H1 (cell line): ENCODE measurements at regions not wholly inside any gene's neighbourhood (a gene's known extent, or its start where the extent isn't known, plus 50 kb on each side); places are given as distances from the start of the nearest gene placed in this dataset.

Source experiments
- CTCF ChIA-PET: fragments of 300-600 bp; sonication (Branson Sonifier 250); formaldehyde crosslinking; loops from one replicate; lab custom pipeline; 2021; ENCODE audit not compliant: partially characterized antibody; lab: Charles Lee
- POLR2A ChIA-PET: fragments of 300-600 bp; sonication (Branson Sonifier 250); formaldehyde crosslinking; loops from one replicate; lab custom pipeline; 2021; ENCODE audit warnings: inconsistent platforms; ENCODE audit not compliant: partially characterized antibody; lab: Charles Lee
- DNase-seq, 2 experiments: peaks; one replicate each; pipeline versions ENCODE4 v3.0.0 to v3.0.0-alpha.2; 2010 to 2022; ENCODE audit warnings: low spot score in 2 of 2, low read depth in 1 of 2, mixed read lengths in 1 of 2
- FAIRE-seq: peaks from 2 replicates; lab custom pipeline; 2011; peaks lifted over from hg19 to GRCh38; lab: Jason Lieb, UNC
- H2AFZ ChIP-seq: 2 replicates; pipeline ENCODE4 v1.8.1; 2012; ENCODE audit warnings: low read length, inconsistent platforms
- H2AK5ac ChIP-seq: 2 replicates; pipeline ENCODE4 v1.6.1; 2013; ENCODE audit warnings: low read depth, low read length
- H2BK120ac ChIP-seq: replicated peaks from 2 replicates; pipeline ENCODE3; 2013; ENCODE audit warnings: low read depth, low read length, inconsistent platforms
- H2BK12ac ChIP-seq: 2 replicates; pipeline ENCODE4 v1.6.1; 2013; ENCODE audit warnings: low read depth, low read length
- H2BK15ac ChIP-seq: 2 replicates; pipeline ENCODE4 v1.6.1; 2013; ENCODE audit warnings: low read length
- H2BK20ac ChIP-seq: 2 replicates; pipeline ENCODE4 v1.6.1; 2013; ENCODE audit warnings: low read length
- H2BK5ac ChIP-seq: 2 replicates; pipeline ENCODE4 v1.6.1; 2013; ENCODE audit warnings: low read depth, low read length
- H3K14ac ChIP-seq: 2 replicates; pipeline ENCODE4 v1.6.1; 2013; ENCODE audit warnings: inconsistent platforms; ENCODE audit not compliant: insufficient read length
- H3K18ac ChIP-seq: 2 replicates; pipeline ENCODE4 v1.6.1; 2013; ENCODE audit warnings: low read length; ENCODE audit errors: extremely low read depth
- H3K23ac ChIP-seq: 2 replicates; pipeline ENCODE4 v1.6.1; 2013; ENCODE audit warnings: inconsistent platforms; ENCODE audit not compliant: insufficient read length
- H3K23me2 ChIP-seq: 2 replicates; pipeline ENCODE4 v1.6.1; 2013; ENCODE audit warnings: low read depth, low read length
- H3K27ac ChIP-seq: 2 replicates; pipeline ENCODE4 v1.6.1; 2011; ENCODE audit warnings: low read depth, low read length, inconsistent platforms
- H3K27me3 ChIP-seq, 4 experiments: replicated peaks in 1 of 4; 1 replicate in 1 of 4; 2 replicates in 3 of 4; pipeline versions ENCODE4 v1.6.1 to v1.8.1; 2011 to 2013; ENCODE audit warnings: low read length in 3 of 4, mild to moderate bottlenecking in 3 of 4, inconsistent platforms in 2 of 4, mixed read lengths in 2 of 4, moderate library complexity in 1 of 4; ENCODE audit not compliant: control insufficient read depth in 3 of 4, insufficient read depth in 3 of 4; ENCODE audit errors: extremely low read depth in 1 of 4
- H3K36me3 ChIP-seq, 4 experiments: 2 replicates each; pipeline versions ENCODE4 v1.6.1 to v1.8.1; 2011 to 2013; ENCODE audit warnings: mild to moderate bottlenecking in 4 of 4, low read length in 3 of 4, moderate library complexity in 2 of 4, control low read depth in 1 of 4, inconsistent platforms in 1 of 4; ENCODE audit not compliant: insufficient read depth in 4 of 4, control insufficient read depth in 2 of 4
- H3K4ac ChIP-seq: replicated peaks from 2 replicates; pipeline ENCODE3; 2013; ENCODE audit warnings: low read length, low read depth, mixed read lengths, inconsistent platforms; ENCODE audit not compliant: insufficient read length
- H3K4me1 ChIP-seq, 4 experiments: replicated peaks in 1 of 4; 1 replicate in 1 of 4; 2 replicates in 3 of 4; pipeline versions ENCODE4 v1.6.1 to v1.8.1; 2011 to 2013; ENCODE audit warnings: low read length in 3 of 4, inconsistent platforms in 2 of 4, mixed read lengths in 1 of 4; ENCODE audit not compliant: insufficient read depth in 4 of 4, control insufficient read depth in 3 of 4
- H3K4me2 ChIP-seq, 2 experiments: 2 replicates each; pipeline versions ENCODE4 v1.6.1 to v1.8.1; 2011 to 2013; ENCODE audit warnings: low read depth in 2 of 2, low read length in 2 of 2, control low read depth in 1 of 2, inconsistent platforms in 1 of 2, mild to moderate bottlenecking in 1 of 2; ENCODE audit not compliant: insufficient read depth in 1 of 2
- H3K4me3 ChIP-seq, 4 experiments: fragments of 200-600, 300-600 bp in 1 of 4; sonication (generic), shearing (Covaris generic), sonication (Bioruptor Twin) in 1 of 4; 2 replicates each; pipeline versions ENCODE4 v1.5.1 to v1.8.1; 2011 to 2016; ENCODE audit warnings: low read length in 4 of 4, low read depth in 3 of 4, control low read depth in 2 of 4, inconsistent platforms in 2 of 4, mild to moderate bottlenecking in 2 of 4, mixed read lengths in 1 of 4, moderate library complexity in 1 of 4; ENCODE audit not compliant: insufficient read depth in 2 of 4; ENCODE audit errors: extremely low read depth in 1 of 4
- H3K56ac ChIP-seq: replicated peaks from 2 replicates; pipeline ENCODE3; 2013; ENCODE audit warnings: low read depth, mild to moderate bottlenecking, mixed read lengths, low read length, inconsistent platforms; ENCODE audit not compliant: insufficient read length
- H3K79me1 ChIP-seq: 2 replicates; pipeline ENCODE4 v1.6.1; 2013; ENCODE audit warnings: low read depth, low read length, control low read depth
- H3K79me2 ChIP-seq, 2 experiments: 2 replicates each; pipeline versions ENCODE4 v1.6.1 to v1.8.1; 2012 to 2013; ENCODE audit warnings: low read length in 2 of 2, mild to moderate bottlenecking in 2 of 2, inconsistent platforms in 1 of 2; ENCODE audit not compliant: insufficient read depth in 2 of 2, control insufficient read depth in 1 of 2
- H3K9ac ChIP-seq, 4 experiments: replicated peaks in 1 of 4; 1 replicate in 1 of 4; 2 replicates in 3 of 4; pipeline versions ENCODE4 v1.6.1 to v1.8.1; 2011 to 2013; ENCODE audit warnings: low read depth in 3 of 4, low read length in 3 of 4, control low read depth in 2 of 4, mild to moderate bottlenecking in 2 of 4, moderate library complexity in 2 of 4, inconsistent platforms in 1 of 4; ENCODE audit errors: extremely low read depth in 1 of 4
- H3K9me3 ChIP-seq, 2 experiments: 2 replicates each; pipeline versions ENCODE4 v1.6.1 to v1.8.1; 2012 to 2013; ENCODE audit warnings: mild to moderate bottlenecking in 2 of 2, moderate library complexity in 2 of 2, control low read depth in 1 of 2, inconsistent platforms in 1 of 2, low read depth in 1 of 2, low read length in 1 of 2, mixed read lengths in 1 of 2; ENCODE audit not compliant: insufficient read depth in 2 of 2
- H4K20me1 ChIP-seq, 2 experiments: replicated peaks in 1 of 2; 2 replicates each; pipeline versions ENCODE3 to v1.8.1; 2011 to 2013; ENCODE audit warnings: inconsistent platforms in 2 of 2, low read length in 2 of 2, mild to moderate bottlenecking in 1 of 2; ENCODE audit not compliant: insufficient read depth in 2 of 2, control insufficient read depth in 1 of 2
- H4K5ac ChIP-seq: 2 replicates; pipeline ENCODE4 v1.6.1; 2013; ENCODE audit warnings: low read length, low read depth, mixed read lengths, inconsistent platforms; ENCODE audit not compliant: insufficient read length
- H4K8ac ChIP-seq: 2 replicates; pipeline ENCODE4 v1.8.0; 2013; ENCODE audit warnings: mild to moderate bottlenecking, moderate library complexity, low read length, inconsistent platforms; ENCODE audit not compliant: insufficient read depth; ENCODE audit errors: extremely low read depth
- H4K91ac ChIP-seq: replicated peaks from 2 replicates; pipeline ENCODE3; 2013; ENCODE audit warnings: low read length, mixed read lengths, inconsistent platforms; ENCODE audit not compliant: insufficient read length
- BRCA1 ChIP-seq: IDR thresholded peaks from 2 replicates; pipeline ENCODE4 v1.6.1; 2012; ENCODE audit warnings: low read depth, low read length, improper control_type of control experiment
- CTCF ChIP-seq, 3 experiments: IDR thresholded peaks; 1 replicate in 2 of 3; 2 replicates in 1 of 3; pipeline versions ENCODE4 v1.5.1 to v1.6.1; 2011; ENCODE audit warnings: low read length in 3 of 3, mild to moderate bottlenecking in 3 of 3, inconsistent platforms in 2 of 3, low read depth in 1 of 3, moderate library complexity in 1 of 3; ENCODE audit not compliant: insufficient read depth in 1 of 3; ENCODE audit errors: control extremely low read depth in 1 of 3
- EP300 ChIP-seq, 2 experiments: IDR thresholded peaks; 1 replicate in 1 of 2; 2 replicates in 1 of 2; pipeline ENCODE4 v1.6.1; 2011 to 2012; ENCODE audit warnings: low read depth in 2 of 2, low read length in 2 of 2, mild to moderate bottlenecking in 2 of 2, borderline replicate concordance in 1 of 2, inconsistent platforms in 1 of 2, moderate library complexity in 1 of 2
- POLR2A ChIP-seq, 2 experiments: IDR thresholded peaks; 1 replicate in 1 of 2; 2 replicates in 1 of 2; pipeline ENCODE4 v1.6.1; 2011; ENCODE audit warnings: low read depth in 2 of 2, low read length in 2 of 2, mild to moderate bottlenecking in 2 of 2; ENCODE audit errors: control extremely low read depth in 1 of 2
- RXRA ChIP-seq: IDR thresholded peaks from 2 replicates; pipeline ENCODE4 v1.6.1; 2011; ENCODE audit warnings: low read depth, mild to moderate bottlenecking, low read length, moderate library complexity; ENCODE audit not compliant: insufficient read depth
- SP4 ChIP-seq: IDR thresholded peaks from 2 replicates; pipeline ENCODE4 v1.6.1; 2012; ENCODE audit warnings: low read length, inconsistent platforms
- SUZ12 ChIP-seq: fragments of 200-600 bp; sonication (generic); IDR thresholded peaks from 2 replicates; pipeline ENCODE4 v1.6.1; 2012; ENCODE audit warnings: mild to moderate bottlenecking, inconsistent platforms, low read length, moderate library complexity, mixed read lengths
- TCF12 ChIP-seq: IDR thresholded peaks from 2 replicates; pipeline ENCODE4 v1.6.1; 2011; ENCODE audit warnings: low read depth, mild to moderate bottlenecking, low read length
- TEAD4 ChIP-seq: IDR thresholded peaks from 2 replicates; pipeline ENCODE4 v1.6.1; 2012; ENCODE audit warnings: low read depth, low read length, inconsistent platforms, mixed read lengths

DNA sequence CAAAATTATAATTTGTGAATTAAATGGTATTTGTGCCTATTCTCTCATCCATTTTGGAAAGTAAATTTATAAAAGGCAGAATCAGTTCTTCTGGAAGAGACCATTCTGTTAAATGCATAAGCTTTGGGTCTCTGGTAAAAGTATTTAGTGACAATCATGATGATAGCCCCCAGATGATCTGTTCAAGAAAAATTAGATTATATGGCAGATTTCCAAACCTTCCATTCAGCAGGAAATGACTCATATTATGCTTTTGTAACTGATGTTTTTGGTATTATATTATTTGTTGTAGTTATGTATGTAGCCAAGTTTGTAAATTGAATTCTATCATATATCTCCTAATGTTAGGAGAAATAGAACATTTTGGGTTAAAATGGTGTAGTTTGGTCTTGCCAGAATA is 340.8 kb upstream of the DPH6 start:
- Histone ChIP-seq H3K4me2 (no peak overlapping the region), H3K23ac (no peak overlapping the region), H3K27me3 (no peaks in the 10 kb centered on the region), H2BK5ac (no peak overlapping the region), H3K56ac (no peak overlapping the region), H2BK20ac (no peak overlapping the region), H3K4me1 (no peaks in the 10 kb centered on the region), H2BK15ac (no peak overlapping the region), H3K4me3 (no peak overlapping the region), H3K9me3 (no peaks in the 10 kb centered on the region), H3K23me2 (no peaks in the 10 kb centered on the region), H3K36me3 (no peaks in the 10 kb centered on the region), H2AK5ac (no peak overlapping the region), H3K18ac (no peak overlapping the region), H3K79me1 (no peaks in the 10 kb centered on the region), H3K4ac (no peak overlapping the region), H3K79me2 (no peaks in the 10 kb centered on the region), H3K14ac (no peak overlapping the region), H4K5ac (no peak overlapping the region), H3K9ac (no peak overlapping the region), H4K91ac (no peak overlapping the region), H4K20me1 (no peaks in the 10 kb centered on the region), H2BK12ac (no peak overlapping the region), H4K8ac (no peak overlapping the region), H2BK120ac (no peak overlapping the region), H2AFZ (no peak overlapping the region), H3K27ac (no peak overlapping the region)
- POLR2A ChIA-PET, result no interaction called here
- no peak for FAIRE-seq
- CTCF ChIA-PET, result no interaction called here
- DNase-seq, result no peak
- TF ChIP-seq SUZ12 (no peak), POLR2A (IDR thresholded peaks at IDR 0.05; ENCODE audit: control extremely low read depth in 1 of 2, low read depth in 2 of 2, low read length in 2 of 2) (no peak), CTCF (IDR thresholded peaks at IDR 0.05; ENCODE audit: control extremely low read depth in 1 of 3, insufficient read depth in 1 of 3, low read depth in 1 of 3, low read length in 3 of 3) (no peak), TEAD4 (no peak), BRCA1 (no peak), EP300 (IDR thresholded peaks at IDR 0.05; ENCODE audit: borderline replicate concordance in 1 of 2, low read depth in 2 of 2, low read length in 2 of 2) (no peak), RXRA (no peak), SP4 (no peak), TCF12 (no peak)
